ENCODE measurements at regions not wholly inside any gene's neighbourhood (a gene's known extent, or its start where the extent isn't known, plus 50 kb on each side); places are given as distances from the start of the nearest gene placed in this dataset.

DNA sequence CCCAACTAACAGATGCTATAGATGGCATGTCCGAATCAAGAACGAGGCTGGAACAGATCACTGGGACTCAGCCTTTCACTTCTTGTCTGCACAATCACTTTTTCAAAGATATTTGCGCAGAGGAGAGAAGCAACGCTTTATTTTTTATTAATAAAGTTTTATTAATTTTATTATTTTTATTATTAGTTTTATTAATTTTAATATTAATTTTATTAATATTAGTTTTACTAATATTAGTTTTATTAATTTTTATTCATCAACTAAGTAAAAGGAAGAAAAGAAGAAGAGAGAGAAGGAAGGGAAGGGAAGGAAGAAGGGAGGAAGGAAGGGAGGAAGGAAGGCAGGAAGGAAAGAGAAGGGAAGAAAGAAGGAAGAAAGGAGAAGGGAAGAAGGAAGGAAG is 236.4 kb upstream of the HHIP start:
- WGBS (ENCODE audit: low lambda C conversion rate): 4% methylated on average over 4 of the region's 4 CpGs
- DNase-seq (ENCODE audit: low spot score) (no peak), ATAC-seq (no peak), FAIRE-seq (no peak)
- Histone ChIP-seq H2AFZ (ENCODE audit: low read length) (no peak overlapping the region), H3K9ac (ENCODE audit: insufficient read depth, low read depth, low read length) (no peak overlapping the region), H3K4me3 (replicated peaks in 1 of 3; ENCODE audit: insufficient read depth in 1 of 3, low read depth in 2 of 3, low read length in 3 of 3) (no peak overlapping the region), H3K27ac (ENCODE audit: extremely low read length, insufficient read depth, low read length) (no peak overlapping the region), H3K4me1 (ENCODE audit: insufficient read depth, low read length) (no peaks in the 10 kb centered on the region), H3K4me2 (ENCODE audit: low read depth, low read length) (no peak overlapping the region), H3K9me3 (ENCODE audit: low read length) (no peaks in the 10 kb centered on the region), H3K36me3 (replicated peaks in 1 of 2; ENCODE audit: control insufficient read depth in 1 of 2, insufficient read depth in 2 of 2, low read length in 2 of 2) (no peaks in the 10 kb centered on the region), H3K79me2 (ENCODE audit: insufficient read depth, low read length) (no peaks in the 10 kb centered on the region), H4K20me1 (ENCODE audit: insufficient read depth, low read length) (no peaks in the 10 kb centered on the region), H3K27me3 (ENCODE audit: control insufficient read depth in 1 of 2, insufficient read depth in 2 of 2, low read length in 2 of 2) (no peaks in the 10 kb centered on the region)
- ChIA-PET POLR2A (no interaction called here), CTCF (ENCODE audit: low intra/inter-chr PET ratio, low total read pairs) (no interaction called here)
- no TSS peak for BruUV-seq (replicated peaks)
- intact Hi-C loops (cut with micrococcal nuclease; ENCODE audit: unreplicated experiment) (no loop called here), in situ Hi-C loops (cut with HindIII; ENCODE audit: extremely low pct_ligation_motif_present, low pct_unique_long_range_greater_than_20kb) (no loop called here)
- TF ChIP-seq, protein P1, sequence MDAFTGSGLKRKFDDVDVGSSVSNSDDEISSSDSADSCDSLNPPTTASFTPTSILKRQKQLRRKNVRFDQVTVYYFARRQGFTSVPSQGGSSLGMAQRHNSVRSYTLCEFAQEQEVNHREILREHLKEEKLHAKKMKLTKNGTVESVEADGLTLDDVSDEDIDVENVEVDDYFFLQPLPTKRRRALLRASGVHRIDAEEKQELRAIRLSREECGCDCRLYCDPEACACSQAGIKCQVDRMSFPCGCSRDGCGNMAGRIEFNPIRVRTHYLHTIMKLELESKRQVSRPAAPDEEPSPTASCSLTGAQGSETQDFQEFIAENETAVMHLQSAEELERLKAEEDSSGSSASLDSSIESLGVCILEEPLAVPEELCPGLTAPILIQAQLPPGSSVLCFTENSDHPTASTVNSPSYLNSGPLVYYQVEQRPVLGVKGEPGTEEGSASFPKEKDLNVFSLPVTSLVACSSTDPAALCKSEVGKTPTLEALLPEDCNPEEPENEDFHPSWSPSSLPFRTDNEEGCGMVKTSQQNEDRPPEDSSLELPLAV (CRISPR knock-in tag; conservative IDR thresholded peaks at IDR 0.05; ENCODE audit: low read depth): no peak
- no peak for TF ChIP-seq ZNF317 (CRISPR knock-in tag; IDR thresholded peaks at IDR 0.05)
- no peak for TF ChIP-seq ZNF891 (CRISPR knock-in tag; IDR thresholded peaks at IDR 0.05)
- no peak for TF ChIP-seq RFXANK (CRISPR knock-in tag; IDR thresholded peaks at IDR 0.05)
- no peak for TF ChIP-seq ZNF350 (CRISPR knock-in tag; IDR thresholded peaks at IDR 0.05; ENCODE audit: borderline replicate concordance, low read depth)
- TF ChIP-seq, protein P2, sequence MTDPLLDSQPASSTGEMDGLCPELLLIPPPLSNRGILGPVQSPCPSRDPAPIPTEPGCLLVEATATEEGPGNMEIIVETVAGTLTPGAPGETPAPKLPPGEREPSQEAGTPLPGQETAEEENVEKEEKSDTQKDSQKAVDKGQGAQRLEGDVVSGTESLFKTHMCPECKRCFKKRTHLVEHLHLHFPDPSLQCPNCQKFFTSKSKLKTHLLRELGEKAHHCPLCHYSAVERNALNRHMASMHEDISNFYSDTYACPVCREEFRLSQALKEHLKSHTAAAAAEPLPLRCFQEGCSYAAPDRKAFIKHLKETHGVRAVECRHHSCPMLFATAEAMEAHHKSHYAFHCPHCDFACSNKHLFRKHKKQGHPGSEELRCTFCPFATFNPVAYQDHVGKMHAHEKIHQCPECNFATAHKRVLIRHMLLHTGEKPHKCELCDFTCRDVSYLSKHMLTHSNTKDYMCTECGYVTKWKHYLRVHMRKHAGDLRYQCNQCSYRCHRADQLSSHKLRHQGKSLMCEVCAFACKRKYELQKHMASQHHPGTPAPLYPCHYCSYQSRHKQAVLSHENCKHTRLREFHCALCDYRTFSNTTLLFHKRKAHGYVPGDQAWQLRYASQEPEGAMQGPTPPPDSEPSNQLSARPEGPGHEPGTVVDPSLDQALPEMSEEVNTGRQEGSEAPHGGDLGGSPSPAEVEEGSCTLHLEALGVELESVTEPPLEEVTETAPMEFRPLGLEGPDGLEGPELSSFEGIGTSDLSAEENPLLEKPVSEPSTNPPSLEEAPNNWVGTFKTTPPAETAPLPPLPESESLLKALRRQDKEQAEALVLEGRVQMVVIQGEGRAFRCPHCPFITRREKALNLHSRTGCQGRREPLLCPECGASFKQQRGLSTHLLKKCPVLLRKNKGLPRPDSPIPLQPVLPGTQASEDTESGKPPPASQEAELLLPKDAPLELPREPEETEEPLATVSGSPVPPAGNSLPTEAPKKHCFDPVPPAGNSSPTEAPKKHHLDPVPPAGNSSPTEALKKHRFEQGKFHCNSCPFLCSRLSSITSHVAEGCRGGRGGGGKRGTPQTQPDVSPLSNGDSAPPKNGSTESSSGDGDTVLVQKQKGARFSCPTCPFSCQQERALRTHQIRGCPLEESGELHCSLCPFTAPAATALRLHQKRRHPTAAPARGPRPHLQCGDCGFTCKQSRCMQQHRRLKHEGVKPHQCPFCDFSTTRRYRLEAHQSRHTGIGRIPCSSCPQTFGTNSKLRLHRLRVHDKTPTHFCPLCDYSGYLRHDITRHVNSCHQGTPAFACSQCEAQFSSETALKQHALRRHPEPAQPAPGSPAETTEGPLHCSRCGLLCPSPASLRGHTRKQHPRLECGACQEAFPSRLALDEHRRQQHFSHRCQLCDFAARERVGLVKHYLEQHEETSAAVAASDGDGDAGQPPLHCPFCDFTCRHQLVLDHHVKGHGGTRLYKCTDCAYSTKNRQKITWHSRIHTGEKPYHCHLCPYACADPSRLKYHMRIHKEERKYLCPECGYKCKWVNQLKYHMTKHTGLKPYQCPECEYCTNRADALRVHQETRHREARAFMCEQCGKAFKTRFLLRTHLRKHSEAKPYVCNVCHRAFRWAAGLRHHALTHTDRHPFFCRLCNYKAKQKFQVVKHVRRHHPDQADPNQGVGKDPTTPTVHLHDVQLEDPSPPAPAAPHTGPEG (CRISPR knock-in tag; IDR thresholded peaks at IDR 0.05): no peak
- TF ChIP-seq ZNF766 (CRISPR knock-in tag; IDR thresholded peaks at IDR 0.05; ENCODE audit: borderline replicate concordance): no peak
- no peak for TF ChIP-seq SMAD3 (CRISPR knock-in tag; IDR thresholded peaks at IDR 0.05)
- no peak for TF ChIP-seq SRSF4 (IDR thresholded peaks at IDR 0.05; ENCODE audit: low read depth, low read length, poor library complexity, severe bottlenecking)
- TF ChIP-seq CENPX (CRISPR knock-in tag; IDR thresholded peaks at IDR 0.05): no peak
- TF ChIP-seq ZNF253 (CRISPR knock-in tag; IDR thresholded peaks at IDR 0.05; ENCODE audit: borderline replicate concordance): no peak
- TF ChIP-seq DZIP1 (CRISPR knock-in tag; IDR thresholded peaks at IDR 0.05): no peak
- TF ChIP-seq NPAS2 (CRISPR knock-in tag; IDR thresholded peaks at IDR 0.05; ENCODE audit: borderline replicate concordance): no peak
